ENCODE measurements at regions not wholly inside any gene's neighbourhood (a gene's known extent, or its start where the extent isn't known, plus 50 kb on each side); places are given as distances from the start of the nearest gene placed in this dataset.

DNA sequence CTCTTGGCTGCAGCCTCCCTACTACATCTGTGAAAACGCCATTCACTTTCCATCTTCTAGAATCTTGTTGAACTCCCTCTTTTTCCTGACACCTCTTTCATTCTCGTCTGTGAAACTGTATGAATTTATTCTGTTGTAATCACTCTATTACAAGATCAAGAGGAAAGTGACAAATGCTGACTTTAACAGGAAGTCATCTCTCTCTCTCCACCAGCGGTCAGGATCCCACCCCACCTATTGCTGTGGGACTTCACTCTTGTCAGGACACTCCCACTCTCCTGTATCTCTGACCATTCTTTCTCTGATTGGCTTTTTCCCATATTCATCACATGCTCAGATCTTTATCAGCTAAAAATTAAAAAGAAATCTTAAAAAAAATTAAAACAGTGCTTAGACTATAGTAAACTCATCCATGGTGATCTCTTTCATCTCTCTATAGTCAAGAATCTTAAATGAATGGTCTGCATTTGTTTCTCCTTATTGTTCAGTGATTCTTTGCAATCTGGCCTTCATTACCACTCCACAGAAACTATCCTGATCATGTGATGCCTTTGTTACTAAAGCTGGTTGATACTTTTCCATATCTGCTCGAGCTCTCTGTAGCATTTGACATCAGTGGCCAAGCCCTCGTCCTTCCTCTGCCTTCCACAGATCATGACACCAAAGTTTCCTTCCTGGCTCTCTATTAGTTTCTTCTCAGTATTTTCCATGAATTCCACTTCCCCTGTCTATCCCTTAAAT is 113.6 kb downstream of the UCHL5 start:
- TF ChIP-seq RAD21 (IDR thresholded peaks at IDR 0.05) (no peak), MAX (IDR thresholded peaks at IDR 0.05) (no peak), CTCF (IDR thresholded peaks at IDR 0.05; ENCODE audit: low read depth, low read length, missing input control) (no peak), JUND (IDR thresholded peaks at IDR 0.05) (no peak), GABPA (IDR thresholded peaks at IDR 0.05 in 1 of 2, conservative IDR thresholded peaks at IDR 0.05 in 1 of 2) (no peak)
